ENCODE measurements at regions not wholly inside any gene's neighbourhood (a gene's known extent, or its start where the extent isn't known, plus 50 kb on each side); places are given as distances from the start of the nearest gene placed in this dataset.

DNA sequence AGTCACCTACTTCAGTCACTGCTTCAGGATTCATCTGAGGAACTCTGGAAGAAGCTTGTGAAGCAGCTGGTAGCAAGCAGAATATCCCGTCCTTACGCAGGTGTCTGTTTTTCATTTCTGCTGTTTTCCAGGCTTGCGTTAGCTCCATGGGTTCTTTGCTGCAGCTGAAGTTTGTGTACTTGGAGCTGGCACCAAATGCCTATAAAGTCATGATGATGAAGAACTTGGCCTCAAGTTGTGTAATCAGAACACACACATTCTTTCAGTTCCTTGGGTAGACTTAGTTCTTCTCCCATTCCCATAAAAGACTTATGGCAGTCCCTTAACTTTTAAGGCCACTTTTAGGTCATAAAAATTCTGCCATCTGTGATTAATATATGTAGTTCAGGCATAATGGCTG is 116.7 kb downstream of the LRRC70 start:
- no peak overlapping the region for H3K9ac ChIP-seq (ENCODE audit: low read length)
- H3K9me3 ChIP-seq (ENCODE audit: low read length): no peaks in the 10 kb centered on the region
- H2AFZ ChIP-seq (ENCODE audit: low read length): no peak overlapping the region
- no peaks in the 10 kb centered on the region for H3F3A ChIP-seq (ENCODE audit: insufficient read depth, low read length)
- H3K9me2 ChIP-seq (ENCODE audit: low read depth, low read length): no peaks in the 10 kb centered on the region
- no peaks in the 10 kb centered on the region; the same call in 1 of the 2 replicates for H3K27me3 ChIP-seq (ENCODE audit: insufficient read depth, low read length)
- H3K36me3 ChIP-seq (ENCODE audit: insufficient read depth, low read length): no peaks in the 10 kb centered on the region
- no peaks in the 10 kb centered on the region for H3K4me1 ChIP-seq (ENCODE audit: insufficient read depth, low read length, severe bottlenecking)
- TF ChIP-seq CTCF (IDR thresholded peaks at IDR 0.05; ENCODE audit: low read length) (no peak), EZH2 (IDR thresholded peaks at IDR 0.05; ENCODE audit: borderline replicate concordance, low read length) (no peak)
- no peak overlapping the region for H3K4me2 ChIP-seq (ENCODE audit: low read length)
- no peaks in the 10 kb centered on the region for H3K79me2 ChIP-seq (ENCODE audit: insufficient read depth, low read length)
- no peak overlapping the region for H3K27ac ChIP-seq (ENCODE audit: low read depth, low read length, poor library complexity, severe bottlenecking)
- no peaks in the 10 kb centered on the region for H4K20me1 ChIP-seq (ENCODE audit: insufficient read depth, low read length)
- H3K4me3 ChIP-seq (ENCODE audit: low read depth, low read length, poor library complexity, severe bottlenecking): no peak overlapping the region

- H2AFZ ChIP-seq (ENCODE audit: low read length): no peak overlapping the region
- no peaks in the 10 kb centered on the region for H3K79me2 ChIP-seq (ENCODE audit: insufficient read depth, low read length)
- no peak overlapping the region for H3K27ac ChIP-seq (ENCODE audit: low read depth, low read length, poor library complexity, severe bottlenecking)
- no peak overlapping the region for H3K9ac ChIP-seq (ENCODE audit: low read length)
- no peak overlapping the region for H3K4me2 ChIP-seq (ENCODE audit: low read length)
- no peaks in the 10 kb centered on the region for H3K9me2 ChIP-seq (ENCODE audit: low read depth, low read length)
- H3K9me3 ChIP-seq (ENCODE audit: low read length): no peaks in the 10 kb centered on the region
- no peaks in the 10 kb centered on the region for H4K20me1 ChIP-seq (ENCODE audit: insufficient read depth, low read length)
- no peaks in the 10 kb centered on the region for H3K36me3 ChIP-seq (ENCODE audit: insufficient read depth, low read length)
- H3F3A ChIP-seq (ENCODE audit: insufficient read depth, low read length): no peaks in the 10 kb centered on the region
- no peak overlapping the region for H3K4me3 ChIP-seq (ENCODE audit: low read depth, low read length, poor library complexity, severe bottlenecking)
- no peaks in the 10 kb centered on the region; the same call in 1 of the 2 replicates for H3K27me3 ChIP-seq (ENCODE audit: insufficient read depth, low read length)
- TF ChIP-seq EZH2 (IDR thresholded peaks at IDR 0.05; ENCODE audit: borderline replicate concordance, low read length): no peak
- no peak for TF ChIP-seq CTCF (IDR thresholded peaks at IDR 0.05; ENCODE audit: low read length)
- H3K4me1 ChIP-seq (ENCODE audit: insufficient read depth, low read length, severe bottlenecking): no peaks in the 10 kb centered on the region
Observed at GRCh38 chr5:62692946-62693713, 114.5 kb downstream of the LRRC70 start.

DNA sequence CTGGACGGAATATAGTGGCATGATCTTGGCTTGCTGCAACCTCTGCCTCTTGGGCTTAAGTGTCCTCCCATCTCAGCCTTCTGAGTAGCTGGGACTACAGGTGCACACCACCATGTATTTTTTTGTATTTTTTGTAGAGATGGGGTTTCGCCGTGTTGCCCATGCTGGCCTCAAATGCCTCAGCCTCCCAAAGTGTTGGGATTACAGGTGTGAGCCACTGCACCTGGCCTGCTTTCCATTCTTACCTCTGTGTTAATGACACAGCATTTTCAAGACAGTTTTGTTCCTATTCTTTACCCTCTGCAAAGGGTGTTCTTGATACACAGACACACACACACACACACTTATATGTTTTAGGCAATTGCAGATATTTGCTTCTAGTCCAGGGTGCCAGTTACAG is 113.3 kb downstream of the LRRC70 start:
- Histone ChIP-seq H3K9me3 (ENCODE audit: low read length) (no peaks in the 10 kb centered on the region), H3K27me3 (ENCODE audit: insufficient read depth, low read length) (no peaks in the 10 kb centered on the region; the same call in 1 of the 2 replicates), H3K4me2 (ENCODE audit: low read length) (no peak overlapping the region), H3K36me3 (ENCODE audit: insufficient read depth, low read length) (no peaks in the 10 kb centered on the region), H4K20me1 (ENCODE audit: insufficient read depth, low read length) (no peaks in the 10 kb centered on the region), H3K9me2 (ENCODE audit: low read depth, low read length) (no peaks in the 10 kb centered on the region), H2AFZ (ENCODE audit: low read length) (no peak overlapping the region), H3K9ac (ENCODE audit: low read length) (no peak overlapping the region), H3F3A (ENCODE audit: insufficient read depth, low read length) (no peaks in the 10 kb centered on the region), H3K79me2 (ENCODE audit: insufficient read depth, low read length) (no peaks in the 10 kb centered on the region), H3K27ac (ENCODE audit: low read depth, low read length, poor library complexity, severe bottlenecking) (no peak overlapping the region), H3K4me3 (ENCODE audit: low read depth, low read length, poor library complexity, severe bottlenecking) (no peak overlapping the region), H3K4me1 (ENCODE audit: insufficient read depth, low read length, severe bottlenecking) (no peaks in the 10 kb centered on the region)
- TF ChIP-seq CTCF (IDR thresholded peaks at IDR 0.05; ENCODE audit: low read length) (no peak), EZH2 (IDR thresholded peaks at IDR 0.05; ENCODE audit: borderline replicate concordance, low read length) (no peak)

Measured in OCI-LY1 (cell line).